AG09309 (cell line): ENCODE measurements at regions not wholly inside any gene's neighbourhood (a gene's known extent, or its start where the extent isn't known, plus 50 kb on each side); places are given as distances from the start of the nearest gene placed in this dataset.
A peak's percentile ranks its signal among the peaks of the same experiment; 100 is the strongest.
"Not testable (repeated sequence)": the region's sequence is repeated elsewhere in the genome, so short reads cannot be mapped to it uniquely, and the experiment has no call there.

Experiments
- DNase-seq: peaks from one replicate; pipeline ENCODE4 v3.0.0-alpha.2; 2010; ENCODE audit warnings: low read depth
- H3K4me3 ChIP-seq: 2 replicates; pipeline ENCODE4 v1.5.1; 2011; ENCODE audit warnings: mild to moderate bottlenecking, low read depth, low read length, moderate library complexity; ENCODE audit not compliant: control insufficient read depth
- TF ChIP-seq, protein P1 (sequence below): IDR thresholded peaks from 2 replicates; pipeline ENCODE4 v1.5.1; 2011; ENCODE audit warnings: mild to moderate bottlenecking, low read depth, low read length, inconsistent platforms; ENCODE audit not compliant: insufficient read depth, control insufficient read depth; ENCODE audit errors: missing control alignments

DNA sequence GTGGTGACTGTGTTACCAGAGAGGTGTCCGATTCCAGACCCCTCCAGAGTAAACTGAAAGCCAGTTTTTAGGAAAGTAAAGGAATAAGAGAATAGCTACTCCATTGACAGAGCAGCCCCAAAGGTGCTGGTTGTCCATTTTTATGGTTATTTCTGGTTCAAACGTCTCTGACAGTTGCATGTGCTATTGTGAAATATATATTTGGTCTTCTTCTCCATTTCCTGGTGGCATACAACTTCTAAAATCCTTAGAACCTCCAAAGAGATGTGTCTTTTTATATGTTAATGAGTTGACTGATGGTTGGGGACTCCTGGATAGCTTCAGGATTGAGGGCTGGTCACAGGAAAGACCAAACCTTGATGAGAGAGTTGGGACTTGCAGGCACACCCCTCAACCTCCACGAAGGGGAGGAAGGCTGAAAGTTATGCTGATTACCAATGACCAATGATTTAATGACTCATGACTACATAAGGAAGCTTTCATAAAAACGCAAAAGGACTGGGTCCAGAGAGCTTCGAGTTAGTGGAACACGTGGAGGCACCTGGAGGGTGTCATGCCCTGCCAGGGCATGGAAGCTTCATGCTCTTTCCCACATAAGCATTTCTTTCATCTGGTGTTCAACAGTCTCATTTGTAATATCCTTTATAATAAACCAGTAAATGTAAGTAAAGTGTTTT is 100.7 kb downstream of the SLC16A1 start:
- DNase-seq = no peak
- TF ChIP-seq, protein P1, sequence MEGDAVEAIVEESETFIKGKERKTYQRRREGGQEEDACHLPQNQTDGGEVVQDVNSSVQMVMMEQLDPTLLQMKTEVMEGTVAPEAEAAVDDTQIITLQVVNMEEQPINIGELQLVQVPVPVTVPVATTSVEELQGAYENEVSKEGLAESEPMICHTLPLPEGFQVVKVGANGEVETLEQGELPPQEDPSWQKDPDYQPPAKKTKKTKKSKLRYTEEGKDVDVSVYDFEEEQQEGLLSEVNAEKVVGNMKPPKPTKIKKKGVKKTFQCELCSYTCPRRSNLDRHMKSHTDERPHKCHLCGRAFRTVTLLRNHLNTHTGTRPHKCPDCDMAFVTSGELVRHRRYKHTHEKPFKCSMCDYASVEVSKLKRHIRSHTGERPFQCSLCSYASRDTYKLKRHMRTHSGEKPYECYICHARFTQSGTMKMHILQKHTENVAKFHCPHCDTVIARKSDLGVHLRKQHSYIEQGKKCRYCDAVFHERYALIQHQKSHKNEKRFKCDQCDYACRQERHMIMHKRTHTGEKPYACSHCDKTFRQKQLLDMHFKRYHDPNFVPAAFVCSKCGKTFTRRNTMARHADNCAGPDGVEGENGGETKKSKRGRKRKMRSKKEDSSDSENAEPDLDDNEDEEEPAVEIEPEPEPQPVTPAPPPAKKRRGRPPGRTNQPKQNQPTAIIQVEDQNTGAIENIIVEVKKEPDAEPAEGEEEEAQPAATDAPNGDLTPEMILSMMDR = no peak
- no peak overlapping the region for H3K4me3 ChIP-seq

DNA sequence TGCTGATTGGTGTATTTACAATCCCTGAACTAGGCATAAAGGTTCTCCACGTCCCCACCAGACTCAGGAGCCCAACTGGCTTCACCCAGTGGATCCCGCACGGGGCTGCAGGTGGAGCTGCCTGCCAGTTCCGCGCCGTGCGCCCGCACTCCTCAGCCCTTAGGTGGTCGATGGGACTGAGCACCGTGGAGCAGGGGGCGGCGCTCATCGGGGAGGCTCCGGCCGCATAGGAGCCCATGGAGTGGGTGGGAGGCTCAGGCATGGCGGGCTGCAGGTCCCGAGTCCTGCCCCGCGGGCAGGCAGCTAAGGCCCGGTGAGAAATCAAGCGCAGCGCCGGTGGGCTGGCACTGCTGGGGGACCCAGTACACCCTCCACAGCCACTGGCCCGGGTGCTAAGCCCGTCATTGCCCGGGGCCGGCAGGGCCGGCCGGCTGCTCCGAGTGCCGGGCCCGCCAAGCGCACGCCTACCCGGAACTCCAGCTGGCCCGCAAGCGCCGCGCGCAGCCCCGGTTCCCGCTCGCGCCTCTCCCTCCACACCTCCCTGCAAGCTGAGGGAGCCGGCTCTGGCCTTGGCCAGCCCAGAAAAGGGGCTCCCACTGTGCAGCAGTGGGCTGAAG is 101.5 kb downstream of the SLC16A1 start:
- not testable (repeated sequence) for DNase-seq
- H3K4me3 ChIP-seq = peak overlapping the region; percentile 29

DNA sequence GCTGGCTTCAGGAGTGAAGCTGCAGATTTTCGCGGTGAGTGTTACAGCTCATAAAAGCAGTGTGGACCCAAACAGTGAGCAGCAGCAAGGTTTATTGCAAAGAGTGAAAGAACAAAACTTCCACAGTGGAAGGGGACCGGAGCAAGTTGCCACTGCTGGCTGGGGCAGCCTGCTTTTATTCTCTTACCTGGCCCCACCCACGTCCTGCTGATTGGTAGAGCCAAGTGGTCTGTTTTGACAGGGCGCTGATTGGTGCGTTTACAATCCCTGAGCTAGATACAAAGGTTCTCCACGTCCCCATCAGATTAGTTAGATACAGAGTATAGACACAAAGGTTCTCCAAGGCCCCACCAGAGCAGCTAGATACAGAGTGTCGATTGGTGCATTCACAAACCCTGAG is 102.1 kb downstream of the SLC16A1 start:
- H3K4me3 ChIP-seq, DNase-seq: not testable (repeated sequence)

DNA sequence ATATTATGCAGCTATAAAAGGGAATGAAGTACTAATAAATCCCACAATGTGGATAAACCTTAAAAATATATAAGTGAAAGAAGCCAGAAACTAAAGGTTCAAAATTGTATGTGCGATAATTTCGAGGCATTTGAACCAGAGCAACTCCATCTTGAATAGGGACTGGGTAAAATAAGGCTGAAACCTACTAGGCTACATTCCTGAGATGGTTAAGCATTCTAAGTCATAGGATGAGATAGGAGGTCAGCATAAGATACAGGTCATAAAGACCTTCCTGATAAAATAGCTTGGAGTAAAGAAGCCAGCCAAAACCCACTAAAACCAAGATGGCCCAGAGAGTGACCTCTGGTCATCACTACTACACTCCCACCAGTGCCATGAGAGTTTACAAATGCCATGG is 103.1 kb downstream of the SLC16A1 start:
- TF ChIP-seq, protein P1 = no peak
- DNase-seq = no peak
- no peak overlapping the region for H3K4me3 ChIP-seq

DNA sequence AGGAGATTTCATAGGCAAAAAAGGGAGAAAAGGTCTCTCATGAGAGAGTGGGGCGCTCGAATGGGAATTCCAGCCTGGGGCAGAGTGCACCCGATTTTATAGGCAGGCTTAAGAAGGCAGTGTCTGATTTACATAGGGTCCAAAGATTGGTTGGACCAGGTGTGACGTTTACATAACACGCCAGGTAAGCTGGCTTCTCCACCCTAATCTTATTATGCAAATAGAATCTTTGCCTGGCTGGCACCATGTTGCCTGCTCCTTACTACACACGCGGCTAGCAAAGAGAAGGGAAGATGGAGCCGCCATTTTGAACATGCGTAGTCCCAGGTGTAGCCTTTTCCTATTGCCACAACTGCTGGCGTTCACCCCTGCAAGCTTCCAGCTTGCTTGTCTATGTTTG is 103.7 kb downstream of the SLC16A1 start:
- TF ChIP-seq, protein P1 = no peak
- no peak for DNase-seq
- no peak overlapping the region for H3K4me3 ChIP-seq

DNA sequence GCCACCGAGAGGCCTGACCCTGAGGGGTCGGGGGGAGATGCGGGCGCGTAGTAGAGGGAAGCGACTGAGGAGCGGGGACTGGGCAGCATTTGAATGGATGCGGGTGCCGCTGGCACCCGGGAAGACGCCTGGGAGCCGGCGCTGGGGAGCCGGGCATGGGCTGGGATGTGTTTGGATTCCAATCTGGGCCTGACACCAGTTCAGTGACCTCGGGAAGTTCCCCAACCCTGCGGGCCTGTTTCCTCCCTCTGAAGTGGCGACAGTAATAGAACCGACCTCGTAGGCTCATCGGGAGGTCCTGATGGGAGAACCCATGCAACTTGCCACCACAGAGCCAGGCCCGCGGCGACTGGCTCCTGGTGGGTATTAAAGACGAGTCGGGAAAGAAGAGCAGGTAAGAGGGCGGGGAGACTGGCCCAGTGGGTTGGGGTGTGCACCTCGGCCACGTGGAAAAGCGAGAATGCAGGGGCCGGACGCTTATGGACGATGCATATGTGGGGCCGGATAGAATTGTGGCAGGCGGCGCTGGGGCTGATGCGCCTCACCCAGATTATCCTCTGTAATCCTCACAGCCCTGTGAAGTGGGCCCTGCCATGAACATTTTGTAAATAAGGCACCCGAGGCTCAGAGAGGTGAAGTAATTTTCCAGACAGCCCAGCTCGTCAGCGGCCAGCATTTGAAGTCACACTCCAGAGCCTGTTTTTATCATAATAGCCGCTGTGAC is 105.8 kb downstream of the SLC16A1 start:
- DNase-seq = no peak
- H3K4me3 ChIP-seq = peak overlapping the region; percentile 63
- TF ChIP-seq, protein P1 = no peak

DNA sequence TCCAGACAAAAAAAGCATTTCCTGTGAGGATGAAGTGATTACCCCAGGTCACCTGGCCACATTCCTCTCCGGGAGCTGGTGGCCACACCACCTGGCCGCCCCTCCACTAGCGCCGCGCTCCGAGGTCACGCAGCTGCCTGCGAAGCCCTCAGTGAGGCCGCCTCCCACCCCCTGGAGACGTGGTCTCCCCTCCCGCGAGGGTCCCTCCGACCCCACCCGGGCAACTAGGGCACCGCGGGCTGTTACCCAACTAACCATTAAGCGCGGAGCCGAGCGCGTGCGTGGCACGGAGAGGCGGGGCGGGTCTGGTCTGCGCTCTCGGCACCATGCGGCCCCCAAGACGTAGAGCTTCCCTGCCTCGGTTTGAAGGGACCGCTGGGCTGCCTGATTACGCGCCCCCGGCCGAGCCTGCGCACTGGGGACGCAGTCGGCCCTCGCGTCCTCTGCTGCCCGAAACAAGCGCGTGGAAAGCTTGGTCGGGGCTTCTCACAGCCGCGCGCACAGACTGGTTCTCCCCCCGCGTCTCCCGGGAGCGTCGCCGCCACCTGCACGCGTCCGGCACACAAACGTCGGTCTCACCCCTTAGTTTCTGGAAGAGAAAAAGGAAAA is 106.5 kb downstream of the SLC16A1 start:
- TF ChIP-seq, protein P1 = no peak
- peak overlapping the region; percentile 63 for H3K4me3 ChIP-seq
- no peak for DNase-seq
